Keratinocyte (primary cell): ENCODE measurements at regions not wholly inside any gene's neighbourhood (a gene's known extent, or its start where the extent isn't known, plus 50 kb on each side); places are given as distances from the start of the nearest gene placed in this dataset.

ENCODE experiments used
- DNase-seq: peaks from one replicate; pipeline ENCODE4 v3.0.0-alpha.2; 2011; ENCODE audit warnings: low read depth, missing footprints, low spot score
- FAIRE-seq: peaks from 2 replicates; lab custom pipeline; 2011; peaks lifted over from hg19 to GRCh38; lab: Jason Lieb, UNC
- H2AFZ ChIP-seq: 2 replicates; pipeline ENCODE4 v1.6.0; 2012; ENCODE audit warnings: low read length, control low read depth, inconsistent platforms; ENCODE audit not compliant: control insufficient read depth
- H3K27ac ChIP-seq: 2 replicates; pipeline ENCODE4 v1.5.1; 2011; ENCODE audit warnings: low read length; ENCODE audit not compliant: control insufficient read depth, insufficient read depth
- H3K27me3 ChIP-seq: 3 replicates; pipeline ENCODE4 v1.6.0; 2011; ENCODE audit warnings: low read length; ENCODE audit not compliant: control insufficient read depth, insufficient read depth; ENCODE audit errors: extremely low read depth
- H3K36me3 ChIP-seq, 2 experiments: 2 replicates in 1 of 2; 3 replicates in 1 of 2; pipeline ENCODE4 v1.5.1; 2011; ENCODE audit warnings: low read length in 2 of 2, mild to moderate bottlenecking in 1 of 2; ENCODE audit not compliant: control insufficient read depth in 2 of 2, insufficient read depth in 2 of 2; ENCODE audit errors: extremely low read depth in 1 of 2
- H3K4me1 ChIP-seq: 3 replicates; pipeline ENCODE4 v1.5.1; 2011; ENCODE audit warnings: low read length; ENCODE audit not compliant: control insufficient read depth, insufficient read depth; ENCODE audit errors: extremely low read depth
- H3K4me2 ChIP-seq: 3 replicates; pipeline ENCODE4 v1.6.0; 2011; ENCODE audit warnings: low read depth, low read length; ENCODE audit not compliant: control insufficient read depth, insufficient read depth; ENCODE audit errors: extremely low read depth
- H3K4me3 ChIP-seq, 3 experiments: fragments of 200-600 bp in 1 of 3; sonication (generic) in 1 of 3; 2 replicates in 2 of 3; 3 replicates in 1 of 3; pipeline ENCODE4 v1.5.1; 2011 to 2016; ENCODE audit warnings: low read length in 3 of 3, mild to moderate bottlenecking in 3 of 3, control low read depth in 2 of 3, inconsistent platforms in 1 of 3, low read depth in 1 of 3, mixed read lengths in 1 of 3, mixed run types in 1 of 3, moderate library complexity in 1 of 3; ENCODE audit not compliant: control insufficient read depth in 2 of 3, insufficient read depth in 2 of 3; ENCODE audit errors: extremely low read depth in 1 of 3
- H3K79me2 ChIP-seq: 2 replicates; pipeline ENCODE4 v1.6.0; 2012; ENCODE audit warnings: low read length; ENCODE audit not compliant: control insufficient read depth, insufficient read depth
- H3K9ac ChIP-seq: 3 replicates; pipeline ENCODE4 v1.6.0; 2011; ENCODE audit warnings: low read length; ENCODE audit not compliant: control insufficient read depth, insufficient read depth; ENCODE audit errors: extremely low read depth
- H3K9me1 ChIP-seq: 3 replicates; pipeline ENCODE4 v1.6.0; 2011; ENCODE audit warnings: low read length; ENCODE audit not compliant: control insufficient read depth, insufficient read depth; ENCODE audit errors: extremely low read depth
- H3K9me3 ChIP-seq: 2 replicates; pipeline ENCODE4 v1.5.1; 2012; ENCODE audit warnings: low read depth, low read length; ENCODE audit not compliant: control insufficient read depth
- H4K20me1 ChIP-seq: 3 replicates; pipeline ENCODE4 v1.6.0; 2011; ENCODE audit warnings: low read length; ENCODE audit not compliant: control insufficient read depth, insufficient read depth; ENCODE audit errors: extremely low read depth
- CTCF ChIP-seq, 3 experiments: IDR thresholded peaks in 1 of 3; conservative IDR thresholded peaks in 1 of 3; optimal IDR thresholded peaks in 1 of 3; 2 replicates in 2 of 3; 3 replicates in 1 of 3; pipeline versions ENCODE3 to v1.5.1; 2011; ENCODE audit warnings: low read length in 3 of 3, mild to moderate bottlenecking in 3 of 3, moderate library complexity in 2 of 3, control low read depth in 1 of 3, inconsistent platforms in 1 of 3; ENCODE audit not compliant: insufficient read depth in 2 of 3; ENCODE audit errors: extremely low read depth in 1 of 3
- EZH2 ChIP-seq: IDR thresholded peaks from one replicate; pipeline ENCODE4 v1.6.1; 2012; ENCODE audit warnings: inconsistent platforms, mild to moderate bottlenecking, low read length, moderate library complexity
- dilution Hi-C: fragments of 300-500 bp; cut with MboI; formaldehyde crosslinking; loops from one replicate; pipeline ENCODE4 v1.7.0; 2020; ENCODE audit warnings: low sequenced_read_pairs; ENCODE audit not compliant: extremely low pct_ligation_motif_present

GRCh38 chr4:33193109-33193508 is 2472.9 kb downstream of the PCDH7 start:
- Histone ChIP-seq H3K4me2 (no peak overlapping the region), H3K9me1 (no peaks in the 10 kb centered on the region), H3K27me3 (no peaks in the 10 kb centered on the region), H3K9ac (no peak overlapping the region), H4K20me1 (no peaks in the 10 kb centered on the region), H3K79me2 (no peaks in the 10 kb centered on the region), H2AFZ (no peak overlapping the region), H3K36me3 (no peaks in the 10 kb centered on the region), H3K27ac (no peak overlapping the region), H3K9me3 (peaks cover 3% of the 10 kb centered on the region), H3K4me1 (no peaks in the 10 kb centered on the region), H3K4me3 (no peak overlapping the region)
- dilution Hi-C loops = no loop called here
- FAIRE-seq (no peak), DNase-seq (no peak)
- TF ChIP-seq CTCF (optimal IDR thresholded peaks at IDR 0.05 in 1 of 3, IDR thresholded peaks at IDR 0.05 in 1 of 3, conservative IDR thresholded peaks at IDR 0.05 in 1 of 3; ENCODE audit: extremely low read depth in 1 of 3, insufficient read depth in 2 of 3, low read length in 3 of 3) (no peak), EZH2 (no peak)

DNA sequence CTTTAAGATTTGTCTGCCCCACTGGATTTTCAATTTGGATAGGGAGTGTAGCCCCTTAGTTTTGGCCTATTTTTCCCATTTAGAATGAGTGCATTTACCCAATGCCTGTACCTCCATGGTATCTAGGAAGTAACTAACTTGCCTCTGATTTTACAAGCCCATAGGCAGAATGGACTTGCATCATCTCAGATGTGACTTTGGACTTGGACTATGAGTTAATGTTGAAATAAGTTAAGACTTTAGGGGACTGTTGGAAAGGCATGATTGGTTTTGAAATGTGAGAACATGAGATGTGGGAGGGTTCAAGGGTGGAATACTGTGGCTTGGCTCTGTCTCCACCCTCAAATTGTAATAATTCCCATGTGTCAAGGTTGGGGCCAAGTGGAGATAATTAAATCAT is 2480.2 kb downstream of the PCDH7 start:
- H3K4me1 ChIP-seq = no peaks in the 10 kb centered on the region

More for the DNA sequence above, 2480.2 kb downstream of the PCDH7 start:
- Histone ChIP-seq H3K9me3 (no peaks in the 10 kb centered on the region), H3K36me3 (no peaks in the 10 kb centered on the region), H4K20me1 (no peaks in the 10 kb centered on the region), H3K79me2 (no peaks in the 10 kb centered on the region), H3K9ac (no peak overlapping the region), H3K9me1 (no peaks in the 10 kb centered on the region), H3K4me3 (no peak overlapping the region), H3K27me3 (no peaks in the 10 kb centered on the region), H2AFZ (no peak overlapping the region), H3K4me2 (no peak overlapping the region), H3K27ac (no peak overlapping the region)
- TF ChIP-seq CTCF (optimal IDR thresholded peaks at IDR 0.05 in 1 of 3, IDR thresholded peaks at IDR 0.05 in 1 of 3, conservative IDR thresholded peaks at IDR 0.05 in 1 of 3; ENCODE audit: extremely low read depth in 1 of 3, insufficient read depth in 2 of 3, low read length in 3 of 3) (no peak), EZH2 (no peak)
- dilution Hi-C loops = no loop called here
- DNase-seq (no peak), FAIRE-seq (no peak)
